GM19238 (cell line): ENCODE measurements at regions not wholly inside any gene's neighbourhood (a gene's known extent, or its start where the extent isn't known, plus 50 kb on each side); places are given as distances from the start of the nearest gene placed in this dataset.
"Not testable (repeated sequence)": the region's sequence is repeated elsewhere in the genome, so short reads cannot be mapped to it uniquely, and the experiment has no call there.

ENCODE experiments used
- DNase-seq: peaks from one replicate; pipeline ENCODE4 v3.0.0; 2011; ENCODE audit warnings: low spot score; ENCODE audit not compliant: insufficient read length

GRCh38 chr10:118963933-118964332 lies 65.6 kb upstream of the NANOS1 start:
- DNase-seq, result no peak

GRCh38 chr10:118964476-118964875 lies 65.0 kb upstream of the NANOS1 start:
- not testable (repeated sequence) for DNase-seq

- DNase-seq, result no peak
Measured at GRCh38 chr10:118965096-118965495, 64.4 kb upstream of the NANOS1 start.

GRCh38 chr10:118965645-118966044 lies 63.9 kb upstream of the NANOS1 start:
- DNase-seq, result no peak

GRCh38 chr10:118966076-118966849 lies 63.3 kb upstream of the NANOS1 start:
- DNase-seq, result no peak

GRCh38 chr10:118966850-118967125 lies 62.7 kb upstream of the NANOS1 start:
- DNase-seq, result no peak

GRCh38 chr10:118967160-118967559 lies 62.4 kb upstream of the NANOS1 start:
- no peak for DNase-seq

GRCh38 chr10:118968060-118968459 lies 61.5 kb upstream of the NANOS1 start:
- no peak for DNase-seq

GRCh38 chr10:118968482-118968881 lies 61.0 kb upstream of the NANOS1 start:
- DNase-seq, result no peak

- DNase-seq, result no peak
Measured at GRCh38 chr10:118969014-118969413, 60.5 kb upstream of the NANOS1 start.

- DNase-seq, result no peak
Measured at GRCh38 chr10:118970770-118971169, 58.7 kb upstream of the NANOS1 start.

GRCh38 chr10:118971187-118971586 lies 58.3 kb upstream of the NANOS1 start:
- no peak for DNase-seq

GRCh38 chr10:118971876-118972275 lies 57.6 kb upstream of the NANOS1 start:
- DNase-seq, result no peak

- DNase-seq, result no peak
Measured at GRCh38 chr10:118973744-118974143, 55.8 kb upstream of the NANOS1 start.

- no peak for DNase-seq
Measured at GRCh38 chr10:118974951-118975350, 54.6 kb upstream of the NANOS1 start.

- not testable (repeated sequence) for DNase-seq
Measured at GRCh38 chr10:118976219-118976618, 53.3 kb upstream of the NANOS1 start.

- no peak for DNase-seq
Measured at GRCh38 chr10:118977022-118977599, 52.4 kb upstream of the NANOS1 start.

- DNase-seq, result no peak
Measured at GRCh38 chr10:118977835-118978234, 51.7 kb upstream of the NANOS1 start.

- DNase-seq, result no peak
Measured at GRCh38 chr10:118978316-118978997, 51.1 kb upstream of the NANOS1 start.

GRCh38 chr10:118978998-118979350 lies 50.5 kb upstream of the NANOS1 start:
- no peak for DNase-seq

GRCh38 chr10:118979661-118980060 lies 49.9 kb upstream of the NANOS1 start:
- DNase-seq, result no peak
